ENCODE measurements at regions not wholly inside any gene's neighbourhood (a gene's known extent, or its start where the extent isn't known, plus 50 kb on each side); places are given as distances from the start of the nearest gene placed in this dataset.

DNA sequence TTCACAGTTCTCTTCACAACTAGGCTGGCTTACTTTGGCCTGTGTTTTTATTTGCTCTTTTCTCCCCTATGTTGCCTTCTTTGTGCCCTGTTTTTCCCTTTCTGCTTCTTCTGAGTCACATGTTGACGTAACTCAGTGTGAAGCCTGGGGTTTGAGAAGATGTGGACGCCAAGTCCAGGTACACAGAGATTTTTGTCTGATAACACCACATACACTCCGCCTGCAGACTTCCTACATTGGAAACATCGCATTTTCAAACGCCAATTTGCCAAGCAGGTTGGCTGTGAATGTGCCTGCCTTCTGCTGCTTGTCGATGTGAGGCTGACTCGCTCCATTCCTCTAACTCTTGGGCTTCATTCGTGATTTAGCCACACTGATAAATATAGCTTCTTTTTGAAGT is 62.6 kb upstream of the FN1 start:
- Histone ChIP-seq H3K9me3 (ENCODE audit: control insufficient read depth in 1 of 2, low read length in 2 of 2) (no peaks in the 10 kb centered on the region), H3K4me1 (ENCODE audit: control insufficient read depth in 1 of 2, insufficient read depth in 2 of 2, low read length in 2 of 2) (no peaks in the 10 kb centered on the region), H3K27me3 (ENCODE audit: low read depth, low read length) (no peaks in the 10 kb centered on the region), H3K4me3 (ENCODE audit: low read depth in 1 of 2, low read length in 2 of 2) (no peak overlapping the region), H3K27ac (ENCODE audit: low read length) (no peak overlapping the region), H3K36me3 (ENCODE audit: control insufficient read depth in 1 of 2, insufficient read depth in 2 of 2, low read length in 2 of 2) (no peaks in the 10 kb centered on the region)

DNA sequence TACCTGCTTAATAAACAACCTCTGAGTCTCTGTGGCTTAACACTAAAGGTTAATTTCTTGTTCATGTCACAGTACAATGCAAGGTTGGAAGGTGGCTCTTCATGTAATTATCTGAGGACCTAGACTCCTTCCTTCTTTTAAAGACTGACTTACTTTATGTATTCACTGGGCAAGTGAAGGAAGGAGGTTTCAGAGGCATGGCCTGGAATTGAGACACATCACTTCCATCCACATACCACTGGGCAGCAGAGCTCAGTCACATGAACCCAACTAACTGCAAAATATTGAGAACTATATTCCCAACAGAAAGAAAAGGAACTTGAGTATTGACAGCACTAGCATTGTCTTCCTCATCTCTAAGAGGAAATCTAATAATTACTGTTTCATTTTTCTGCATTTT is 57.5 kb upstream of the FN1 start:
- H3K27me3 ChIP-seq (ENCODE audit: low read depth, low read length), result no peaks in the 10 kb centered on the region

GRCh38 chr2:215489288-215489848 is 53.5 kb upstream of the FN1 start:
- Histone ChIP-seq H3K27me3 (ENCODE audit: low read depth, low read length) (no peaks in the 10 kb centered on the region), H3K4me1 (ENCODE audit: control insufficient read depth in 1 of 2, insufficient read depth in 2 of 2, low read length in 2 of 2) (no peaks in the 10 kb centered on the region)

More for the DNA sequence above, 57.5 kb upstream of the FN1 start:
- Histone ChIP-seq H3K4me3 (ENCODE audit: low read depth in 1 of 2, low read length in 2 of 2) (no peak overlapping the region), H3K36me3 (ENCODE audit: control insufficient read depth in 1 of 2, insufficient read depth in 2 of 2, low read length in 2 of 2) (no peaks in the 10 kb centered on the region), H3K4me1 (ENCODE audit: control insufficient read depth in 1 of 2, insufficient read depth in 2 of 2, low read length in 2 of 2) (no peaks in the 10 kb centered on the region), H3K27ac (ENCODE audit: low read length) (no peak overlapping the region), H3K9me3 (ENCODE audit: control insufficient read depth in 1 of 2, low read length in 2 of 2) (no peaks in the 10 kb centered on the region)

GRCh38 chr2:215487002-215487372 is 51.1 kb upstream of the FN1 start:
- Histone ChIP-seq H3K27me3 (ENCODE audit: low read depth, low read length) (no peaks in the 10 kb centered on the region), H3K4me1 (ENCODE audit: control insufficient read depth in 1 of 2, insufficient read depth in 2 of 2, low read length in 2 of 2) (no peaks in the 10 kb centered on the region), H3K27ac (ENCODE audit: low read length) (no peak overlapping the region), H3K4me3 (ENCODE audit: low read depth in 1 of 2, low read length in 2 of 2) (no peak overlapping the region), H3K36me3 (ENCODE audit: control insufficient read depth in 1 of 2, insufficient read depth in 2 of 2, low read length in 2 of 2) (no peaks in the 10 kb centered on the region), H3K9me3 (ENCODE audit: control insufficient read depth in 1 of 2, low read length in 2 of 2) (no peaks in the 10 kb centered on the region)

More at GRCh38 chr2:215489288-215489848, 53.5 kb upstream of the FN1 start:
- Histone ChIP-seq H3K36me3 (ENCODE audit: control insufficient read depth in 1 of 2, insufficient read depth in 2 of 2, low read length in 2 of 2) (no peaks in the 10 kb centered on the region), H3K4me3 (ENCODE audit: low read depth in 1 of 2, low read length in 2 of 2) (no peak overlapping the region), H3K27ac (ENCODE audit: low read length) (no peak overlapping the region), H3K9me3 (ENCODE audit: control insufficient read depth in 1 of 2, low read length in 2 of 2) (no peaks in the 10 kb centered on the region)

GRCh38 chr2:215486291-215487001 is 50.6 kb upstream of the FN1 start:
- Histone ChIP-seq H3K27me3 (ENCODE audit: low read depth, low read length) (no peaks in the 10 kb centered on the region), H3K9me3 (ENCODE audit: control insufficient read depth in 1 of 2, low read length in 2 of 2) (no peaks in the 10 kb centered on the region), H3K4me1 (ENCODE audit: control insufficient read depth in 1 of 2, insufficient read depth in 2 of 2, low read length in 2 of 2) (no peaks in the 10 kb centered on the region), H3K27ac (ENCODE audit: low read length) (no peak overlapping the region), H3K36me3 (ENCODE audit: control insufficient read depth in 1 of 2, insufficient read depth in 2 of 2, low read length in 2 of 2) (no peaks in the 10 kb centered on the region), H3K4me3 (ENCODE audit: low read depth in 1 of 2, low read length in 2 of 2) (no peak overlapping the region)
